Natural killer cell (primary cell): ENCODE measurements at regions not wholly inside any gene's neighbourhood (a gene's known extent, or its start where the extent isn't known, plus 50 kb on each side); places are given as distances from the start of the nearest gene placed in this dataset.

Experiments used
- ATAC-seq, 3 donors: fragments of 150-1000 bp in 2 of 3; fragments of 200-7000 bp in 1 of 3; cut with Tn5 transposase; 1 replicate in 1 of 3; 2 replicates in 2 of 3; pipeline ENCODE4 v1.10.0; 2021; ENCODE audit warnings: mild to moderate bottlenecking in 2 of 3, moderate library complexity in 2 of 3
- DNase-seq, 2 donors: peaks; one replicate each; pipeline versions ENCODE4 v3.0.0 to v3.0.0-alpha.2; 2013 to 2021; ENCODE audit warnings: mixed read lengths in 1 of 2
- H3K27ac ChIP-seq: one replicate; pipeline ENCODE4 v1.5.1; 2013; ENCODE audit warnings: mild to moderate bottlenecking, low read length
- H3K27me3 ChIP-seq: one replicate; pipeline ENCODE4 v1.6.1; 2013; ENCODE audit warnings: low read length; ENCODE audit not compliant: control insufficient read depth, insufficient read depth
- H3K36me3 ChIP-seq: one replicate; pipeline ENCODE4 v1.6.1; 2013; ENCODE audit warnings: low read length; ENCODE audit not compliant: control insufficient read depth, insufficient read depth
- H3K4me1 ChIP-seq: one replicate; pipeline ENCODE4 v1.6.1; 2013; ENCODE audit warnings: low read length; ENCODE audit not compliant: control insufficient read depth, insufficient read depth
- H3K4me3 ChIP-seq: one replicate; pipeline ENCODE4 v1.5.1; 2013; ENCODE audit warnings: low read length
- H3K9me3 ChIP-seq: one replicate; pipeline ENCODE4 v1.6.1; 2013; ENCODE audit warnings: low read length; ENCODE audit not compliant: control insufficient read depth, insufficient read depth
- H3K27ac Mint-ChIP-seq, 2 donors: one replicate each; pipeline ENCODE4 v1.8.0; 2022; ENCODE audit warnings: mild to moderate bottlenecking in 2 of 2, mixed read lengths in 2 of 2, moderate library complexity in 1 of 2
- H3K27me3 Mint-ChIP-seq, 2 donors: one replicate each; pipeline ENCODE4 v1.8.0; 2022; ENCODE audit warnings: low read depth in 2 of 2, mixed read lengths in 2 of 2
- H3K36me3 Mint-ChIP-seq: one replicate; pipeline ENCODE4 v1.8.0; 2022; ENCODE audit warnings: mixed read lengths
- H3K4me1 Mint-ChIP-seq, 2 donors: one replicate each; pipeline ENCODE4 v1.8.0; 2022; ENCODE audit warnings: mixed read lengths in 2 of 2
- H3K4me3 Mint-ChIP-seq: one replicate; pipeline ENCODE4 v1.8.0; 2022; ENCODE audit warnings: mild to moderate bottlenecking, moderate library complexity, mixed read lengths
- H3K9me3 Mint-ChIP-seq, 2 donors: one replicate each; pipeline ENCODE4 v1.8.0; 2022; ENCODE audit warnings: mixed read lengths in 2 of 2
- WGBS: methylation state at CpG from one replicate; pipeline ENCODE4 v1.1.7; 2013; ENCODE audit warnings: missing lambda C conversion rate; ENCODE audit not compliant: insufficient coverage; 5-methylcytosine and 5-hydroxymethylcytosine counted together
- intact Hi-C: fragments of 100-400 bp; cut with micrococcal nuclease; formaldehyde crosslinking; loops from one replicate; pipeline ENCODE4 v1.14.2; 2022
- TF ChIP-seq, protein P1 (sequence below): fragments of 200-600 bp; IDR thresholded peaks from one replicate; pipeline ENCODE4 v1.8.0; 2022; ENCODE audit warnings: antibody characterized with exemption

DNA sequence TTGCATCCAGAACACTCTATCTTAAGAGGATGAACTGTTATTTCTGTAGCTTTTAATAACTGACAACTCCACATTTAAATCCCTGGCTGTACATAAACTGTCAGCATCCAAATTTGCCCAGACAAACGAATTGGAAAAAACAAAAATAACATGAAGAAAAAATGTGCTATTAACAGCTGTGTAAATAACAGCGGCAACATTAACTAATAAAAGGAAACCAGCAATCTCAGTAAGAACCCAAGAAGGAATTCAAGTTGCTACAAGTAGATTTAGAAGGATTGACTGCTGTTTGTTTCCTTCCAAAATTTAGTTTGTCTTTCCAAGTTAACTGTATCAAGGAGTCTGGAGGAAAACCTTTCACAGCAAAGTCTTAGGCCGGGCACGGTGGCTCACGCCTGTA, 550.6 kb upstream of the MDFIC2 start:
- Histone ChIP-seq H3K4me1 (no peaks in the 10 kb centered on the region), H3K9me3 (no peaks in the 10 kb centered on the region), H3K27me3 (no peaks in the 10 kb centered on the region), H3K4me3 (no peak overlapping the region), H3K36me3 (no peaks in the 10 kb centered on the region), H3K27ac (no peak overlapping the region)
- no peaks in the 10 kb centered on the region for H3K4me1 Mint-ChIP-seq
- ATAC-seq (no peak), DNase-seq (no peak)
- H3K4me3 Mint-ChIP-seq, result no peak overlapping the region
- intact Hi-C loops, result no loop called here
- TF ChIP-seq, protein P1, sequence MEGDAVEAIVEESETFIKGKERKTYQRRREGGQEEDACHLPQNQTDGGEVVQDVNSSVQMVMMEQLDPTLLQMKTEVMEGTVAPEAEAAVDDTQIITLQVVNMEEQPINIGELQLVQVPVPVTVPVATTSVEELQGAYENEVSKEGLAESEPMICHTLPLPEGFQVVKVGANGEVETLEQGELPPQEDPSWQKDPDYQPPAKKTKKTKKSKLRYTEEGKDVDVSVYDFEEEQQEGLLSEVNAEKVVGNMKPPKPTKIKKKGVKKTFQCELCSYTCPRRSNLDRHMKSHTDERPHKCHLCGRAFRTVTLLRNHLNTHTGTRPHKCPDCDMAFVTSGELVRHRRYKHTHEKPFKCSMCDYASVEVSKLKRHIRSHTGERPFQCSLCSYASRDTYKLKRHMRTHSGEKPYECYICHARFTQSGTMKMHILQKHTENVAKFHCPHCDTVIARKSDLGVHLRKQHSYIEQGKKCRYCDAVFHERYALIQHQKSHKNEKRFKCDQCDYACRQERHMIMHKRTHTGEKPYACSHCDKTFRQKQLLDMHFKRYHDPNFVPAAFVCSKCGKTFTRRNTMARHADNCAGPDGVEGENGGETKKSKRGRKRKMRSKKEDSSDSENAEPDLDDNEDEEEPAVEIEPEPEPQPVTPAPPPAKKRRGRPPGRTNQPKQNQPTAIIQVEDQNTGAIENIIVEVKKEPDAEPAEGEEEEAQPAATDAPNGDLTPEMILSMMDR, result no peak
- H3K36me3 Mint-ChIP-seq, result no peaks in the 10 kb centered on the region
- no peaks in the 10 kb centered on the region for H3K9me3 Mint-ChIP-seq
- peaks cover 7 to 25% of the 10 kb centered on the region in 2 donors for H3K27me3 Mint-ChIP-seq
- H3K27ac Mint-ChIP-seq, result no peak overlapping the region
- 89% methylated on average over 5 of the region's 5 CpGs for WGBS

DNA sequence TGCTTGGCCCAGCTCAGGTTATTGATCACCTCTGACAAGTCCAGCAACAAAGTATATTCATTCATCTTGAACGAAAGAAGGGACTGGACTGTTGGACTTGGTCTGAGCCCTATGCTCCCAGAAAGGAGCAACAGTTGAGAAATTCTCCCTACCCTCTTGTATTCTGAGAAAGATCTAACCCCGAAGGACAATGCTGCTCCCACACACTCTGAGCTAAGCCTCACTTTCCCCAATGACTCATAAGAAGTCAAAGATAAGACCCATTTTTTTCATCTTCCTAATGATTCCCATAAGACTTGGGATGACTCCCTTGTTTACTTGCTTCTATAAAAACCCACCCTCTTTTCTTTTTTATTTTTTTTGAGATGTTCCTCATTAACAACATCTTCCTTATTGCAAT, 549.4 kb upstream of the MDFIC2 start:
- peaks cover 7 to 25% of the 10 kb centered on the region in 2 donors for H3K27me3 Mint-ChIP-seq
- Histone ChIP-seq H3K36me3 (no peaks in the 10 kb centered on the region), H3K4me3 (no peak overlapping the region), H3K4me1 (no peaks in the 10 kb centered on the region), H3K27me3 (no peaks in the 10 kb centered on the region), H3K27ac (no peak overlapping the region), H3K9me3 (no peaks in the 10 kb centered on the region)
- H3K27ac Mint-ChIP-seq, result no peak overlapping the region
- no peak for ATAC-seq
- intact Hi-C loops, result no loop called here
- no peak for DNase-seq
- H3K9me3 Mint-ChIP-seq, result no peaks in the 10 kb centered on the region
- 73% methylated on average over 2 of the region's 2 CpGs for WGBS
- TF ChIP-seq, protein P1, result no peak
- no peaks in the 10 kb centered on the region for H3K4me1 Mint-ChIP-seq
- no peaks in the 10 kb centered on the region for H3K36me3 Mint-ChIP-seq
- no peak overlapping the region for H3K4me3 Mint-ChIP-seq

DNA sequence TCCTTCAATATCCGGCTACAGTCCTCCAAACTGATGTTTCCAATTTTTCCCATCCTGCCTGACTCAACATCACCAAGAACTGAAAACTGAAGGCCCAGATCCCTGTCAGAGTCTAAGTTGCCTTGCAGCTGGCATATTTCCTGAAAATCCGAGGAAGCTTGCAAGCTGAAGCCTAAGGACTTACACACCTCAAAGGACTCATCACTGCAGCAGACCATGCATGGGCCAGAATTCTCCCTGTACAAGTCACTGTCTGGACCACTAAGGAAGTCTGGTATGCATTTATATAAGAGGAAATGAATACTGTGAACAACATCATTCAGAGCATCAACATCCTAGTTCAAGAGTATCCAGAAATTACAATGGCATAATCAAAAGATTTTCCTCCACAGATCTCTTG, 548.8 kb upstream of the MDFIC2 start:
- Mint-ChIP-seq H3K9me3 (no peaks in the 10 kb centered on the region), H3K4me3 (no peak overlapping the region)

DNA sequence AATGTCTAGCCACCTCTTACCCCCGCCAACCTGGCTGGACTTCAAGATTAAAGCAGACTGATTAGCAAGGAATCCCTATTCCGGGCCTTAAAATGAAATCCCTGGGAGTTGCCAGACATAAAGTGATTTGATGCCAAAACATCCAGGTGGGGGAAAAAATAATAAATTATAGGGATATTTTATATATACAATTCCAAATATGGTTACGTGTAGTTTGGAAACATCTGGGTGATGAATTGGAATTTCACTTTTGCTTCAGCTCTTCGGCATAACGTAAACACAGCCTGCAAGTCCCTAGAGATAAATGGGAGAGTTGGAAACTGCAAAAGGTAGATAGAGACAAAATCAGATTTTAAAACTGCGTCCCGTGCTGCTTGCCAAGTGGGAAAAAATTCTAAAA, 545.5 kb upstream of the MDFIC2 start:
- no peaks in the 10 kb centered on the region for H3K4me1 ChIP-seq
- TF ChIP-seq, protein P1, result no peak
- Mint-ChIP-seq H3K27ac (no peak overlapping the region), H3K27me3 (peaks cover 6 to 13% of the 10 kb centered on the region in 2 donors), H3K4me1 (no peaks in the 10 kb centered on the region), H3K4me3 (no peak overlapping the region), H3K36me3 (no peaks in the 10 kb centered on the region), H3K9me3 (no peaks in the 10 kb centered on the region)
- H3K4me3 ChIP-seq, result no peak overlapping the region
- H3K36me3 ChIP-seq, result no peaks in the 10 kb centered on the region
- intact Hi-C loops, result no loop called here
- ATAC-seq, result no peak
- DNase-seq, result no peak
- no peaks in the 10 kb centered on the region for H3K27me3 ChIP-seq
- H3K27ac ChIP-seq, result no peak overlapping the region
- no peaks in the 10 kb centered on the region for H3K9me3 ChIP-seq
- 98% methylated on average over 6 of the region's 7 CpGs for WGBS

More for the DNA sequence above, 548.8 kb upstream of the MDFIC2 start:
- Histone ChIP-seq H3K27me3 (no peaks in the 10 kb centered on the region), H3K4me1 (no peaks in the 10 kb centered on the region), H3K27ac (no peak overlapping the region), H3K4me3 (no peak overlapping the region), H3K36me3 (no peaks in the 10 kb centered on the region), H3K9me3 (no peaks in the 10 kb centered on the region)
- no peak overlapping the region for H3K27ac Mint-ChIP-seq
- WGBS, result 96% methylated on average over 2 of the region's 2 CpGs
- H3K27me3 Mint-ChIP-seq, result peaks cover 9 to 25% of the 10 kb centered on the region in 2 donors
- no peak for DNase-seq
- TF ChIP-seq, protein P1, result no peak
- intact Hi-C loops, result no loop called here
- H3K36me3 Mint-ChIP-seq, result no peaks in the 10 kb centered on the region
- H3K4me1 Mint-ChIP-seq, result no peaks in the 10 kb centered on the region
- ATAC-seq, result no peak
